GM13976 (cell line): ENCODE measurements at regions not wholly inside any gene's neighbourhood (a gene's known extent, or its start where the extent isn't known, plus 50 kb on each side); places are given as distances from the start of the nearest gene placed in this dataset.

Source experiments
- DNase-seq: peaks from one replicate; pipeline ENCODE4 v3.0.0; 2012; ENCODE audit warnings: low spot score
- in situ Hi-C: fragments of 300-500 bp; cut with MboI; formaldehyde crosslinking; loops from one replicate; pipeline ENCODE4 v1.12.0; 2022; ENCODE audit warnings: low sequenced_read_pairs, mixed read lengths, inconsistent platforms; ENCODE audit not compliant: unreplicated experiment
- TF ChIP-seq, protein P1 (sequence below): IDR thresholded peaks from 2 replicates; pipeline ENCODE4 v1.5.1; 2012; ENCODE audit warnings: borderline replicate concordance, mild to moderate bottlenecking; ENCODE audit not compliant: insufficient read depth; ENCODE audit errors: extremely low read depth, missing control alignments, control extremely low read depth

DNA sequence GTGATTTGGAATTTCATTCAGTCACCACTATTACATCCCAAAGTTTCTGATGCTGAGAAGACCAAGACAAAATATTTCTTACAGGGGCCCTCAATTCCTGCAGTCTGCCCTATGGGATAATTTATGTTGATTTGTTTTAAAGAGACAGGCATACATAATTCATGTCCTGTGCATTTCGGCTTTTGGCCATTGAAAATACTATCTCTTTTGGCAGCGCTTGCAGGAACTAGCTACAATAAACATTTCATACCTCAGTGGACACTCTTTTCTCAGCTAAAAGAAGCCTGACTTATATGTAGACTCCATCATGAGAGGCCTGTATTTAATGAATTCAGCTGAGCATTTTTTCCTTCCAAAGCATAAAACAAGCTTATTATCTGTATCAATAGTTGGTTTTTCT lies 451.9 kb upstream of the C9orf72 start:
- TF ChIP-seq, protein P1, sequence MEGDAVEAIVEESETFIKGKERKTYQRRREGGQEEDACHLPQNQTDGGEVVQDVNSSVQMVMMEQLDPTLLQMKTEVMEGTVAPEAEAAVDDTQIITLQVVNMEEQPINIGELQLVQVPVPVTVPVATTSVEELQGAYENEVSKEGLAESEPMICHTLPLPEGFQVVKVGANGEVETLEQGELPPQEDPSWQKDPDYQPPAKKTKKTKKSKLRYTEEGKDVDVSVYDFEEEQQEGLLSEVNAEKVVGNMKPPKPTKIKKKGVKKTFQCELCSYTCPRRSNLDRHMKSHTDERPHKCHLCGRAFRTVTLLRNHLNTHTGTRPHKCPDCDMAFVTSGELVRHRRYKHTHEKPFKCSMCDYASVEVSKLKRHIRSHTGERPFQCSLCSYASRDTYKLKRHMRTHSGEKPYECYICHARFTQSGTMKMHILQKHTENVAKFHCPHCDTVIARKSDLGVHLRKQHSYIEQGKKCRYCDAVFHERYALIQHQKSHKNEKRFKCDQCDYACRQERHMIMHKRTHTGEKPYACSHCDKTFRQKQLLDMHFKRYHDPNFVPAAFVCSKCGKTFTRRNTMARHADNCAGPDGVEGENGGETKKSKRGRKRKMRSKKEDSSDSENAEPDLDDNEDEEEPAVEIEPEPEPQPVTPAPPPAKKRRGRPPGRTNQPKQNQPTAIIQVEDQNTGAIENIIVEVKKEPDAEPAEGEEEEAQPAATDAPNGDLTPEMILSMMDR = no peak
- no peak for DNase-seq
- in situ Hi-C loops = no loop called here

- TF ChIP-seq, protein P1 = no peak
- in situ Hi-C loops = no loop called here
- DNase-seq = no peak
These were observed 458.4 kb upstream of the C9orf72 start for GRCh38 chr9:28031521-28032267.

DNA sequence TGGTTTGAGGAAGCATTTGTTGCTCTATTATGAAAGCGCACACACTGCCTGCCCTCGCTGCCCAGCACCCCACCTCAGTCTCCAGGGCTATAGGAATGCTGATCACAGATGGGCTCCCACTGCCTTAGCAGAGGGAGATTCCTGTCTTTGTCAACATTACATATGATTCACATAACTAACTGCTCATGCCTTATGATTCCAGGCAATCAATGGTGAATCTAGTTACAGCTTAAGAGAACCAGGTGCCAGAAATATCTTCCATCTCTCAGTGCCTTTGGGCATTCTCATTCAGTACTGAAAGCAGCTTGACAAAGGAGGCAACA lies 458.9 kb upstream of the C9orf72 start:
- in situ Hi-C loops = no loop called here
- TF ChIP-seq, protein P1 = no peak
- DNase-seq = no peak

DNA sequence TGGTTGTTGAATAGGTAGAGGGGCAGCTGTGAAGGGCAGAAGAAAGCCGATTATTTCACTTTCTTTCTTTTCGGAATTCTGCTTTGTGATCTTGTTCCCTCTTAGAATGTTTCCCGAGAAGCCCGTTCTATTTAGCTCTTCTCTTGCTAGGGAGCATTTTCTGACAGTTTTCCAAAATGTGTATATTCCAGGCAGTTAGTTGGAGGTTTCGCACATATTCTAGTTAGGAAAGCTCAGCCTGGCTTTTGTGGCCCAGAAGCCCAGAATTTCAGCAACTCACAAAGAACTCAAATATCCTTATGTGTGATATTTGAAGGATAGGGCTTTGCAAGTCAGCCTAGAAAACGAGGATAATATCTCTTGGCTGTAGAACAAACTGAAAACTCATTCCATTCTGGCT lies 461.0 kb upstream of the C9orf72 start:
- in situ Hi-C loops = no loop called here
- TF ChIP-seq, protein P1 = no peak
- DNase-seq = no peak

DNA sequence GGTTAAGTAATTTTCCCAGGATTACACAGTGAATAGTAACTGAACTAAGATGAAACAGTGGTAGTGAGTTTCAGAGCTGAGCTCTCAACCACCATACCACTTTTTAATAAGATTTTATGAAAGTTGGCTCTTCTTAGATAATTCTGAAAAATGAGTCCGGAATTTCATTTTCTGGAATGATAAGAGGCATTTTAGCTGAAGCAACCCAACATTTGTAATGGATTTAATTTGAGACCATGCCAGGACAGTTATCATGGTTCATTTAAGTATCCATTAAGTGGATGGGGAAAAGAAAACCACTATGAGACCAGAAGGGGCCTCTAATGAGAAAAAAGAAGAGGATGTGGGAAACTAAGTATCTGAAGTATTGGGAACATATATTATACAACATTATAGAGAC lies 464.7 kb upstream of the C9orf72 start:
- no peak for DNase-seq
- TF ChIP-seq, protein P1 = no peak
- in situ Hi-C loops = no loop called here

- in situ Hi-C loops = no loop called here
These were observed 471.8 kb upstream of the C9orf72 start for GRCh38 chr9:28045051-28045450.

DNA sequence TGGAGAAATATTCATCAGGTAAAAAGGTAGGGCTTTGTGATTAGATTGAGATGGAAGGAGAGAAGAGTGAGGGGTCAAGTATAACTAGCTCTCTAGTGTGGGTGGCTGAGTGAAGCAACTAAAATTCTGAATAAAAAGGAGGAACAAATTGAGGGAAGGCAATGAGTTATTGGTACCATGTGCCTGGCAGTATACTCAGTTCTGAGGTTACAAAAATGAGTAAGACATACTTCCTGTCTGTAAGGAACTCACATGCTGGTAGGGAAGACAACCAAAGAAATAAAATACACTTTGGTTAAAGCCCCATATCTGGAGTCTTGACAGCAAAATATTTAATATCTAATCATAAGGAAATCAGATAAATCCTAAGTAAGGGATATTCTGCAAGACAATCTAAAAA lies 476.8 kb upstream of the C9orf72 start:
- no peak for DNase-seq
- in situ Hi-C loops = no loop called here
- TF ChIP-seq, protein P1 = no peak

More at GRCh38 chr9:28045051-28045450, 471.8 kb upstream of the C9orf72 start:
- TF ChIP-seq, protein P1 = no peak
- DNase-seq = no peak
